ENCODE measurements at regions not wholly inside any gene's neighbourhood (a gene's known extent, or its start where the extent isn't known, plus 50 kb on each side); places are given as distances from the start of the nearest gene placed in this dataset.

DNA sequence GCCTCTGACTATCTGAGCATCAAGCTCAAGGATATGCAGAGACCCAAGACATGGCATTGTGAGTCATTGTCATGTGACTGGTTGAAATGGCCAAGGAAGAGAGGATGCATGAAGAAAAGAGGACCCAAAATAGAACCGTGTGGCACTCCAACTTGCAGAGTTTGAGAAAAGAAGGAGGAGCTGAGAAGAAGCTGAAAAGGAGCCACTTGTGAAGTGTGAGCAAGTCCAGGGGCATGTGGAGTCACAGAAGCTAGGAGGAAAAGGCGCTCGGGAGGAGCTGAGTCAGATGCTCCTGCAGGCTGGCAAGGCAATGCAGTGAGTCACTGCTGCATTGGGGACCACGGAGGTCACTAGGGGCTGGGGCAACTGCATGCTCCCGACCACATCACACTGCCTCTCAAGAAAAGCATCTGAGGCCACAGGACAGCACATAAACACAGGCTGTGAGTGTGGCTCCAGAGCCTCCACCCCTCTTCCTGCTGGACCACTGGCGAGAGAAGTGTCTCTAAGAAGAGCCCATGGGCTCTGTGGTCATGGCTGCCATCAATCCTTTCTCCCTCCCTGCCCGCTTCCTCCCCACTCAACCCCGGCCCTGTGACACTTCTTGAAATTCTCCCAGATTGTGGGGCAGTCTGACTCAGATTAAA lies 197.6 kb downstream of the DRD1 start (continued):
- TF ChIP-seq CHD1 (IDR thresholded peaks at IDR 0.05; ENCODE audit: low read depth, low read length) (no peak), RAD21 (IDR thresholded peaks at IDR 0.05; ENCODE audit: low read length) (no peak)

DNA sequence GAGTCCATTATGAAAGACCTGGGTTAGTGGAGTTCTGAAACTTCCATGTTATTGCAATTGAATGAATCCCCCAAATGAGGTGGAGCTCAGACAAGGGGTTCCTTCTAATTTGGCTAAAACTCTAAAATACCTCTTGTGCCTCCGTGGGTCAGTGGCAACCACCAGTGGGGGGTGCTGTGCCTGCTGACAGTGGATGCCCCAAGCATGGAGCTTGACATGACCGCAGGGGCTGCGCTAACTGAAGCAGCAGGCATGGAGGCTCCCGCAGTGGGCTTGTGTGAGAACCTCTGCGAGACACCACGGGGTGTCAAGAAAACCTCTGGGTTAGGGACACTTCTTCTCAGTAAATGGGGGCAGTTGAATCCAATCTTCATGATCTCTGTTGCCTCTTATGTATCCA lies 200.5 kb downstream of the DRD1 start:
- Histone ChIP-seq H2BK120ac (ENCODE audit: low read depth, low read length) (no peak overlapping the region), H3K23ac (ENCODE audit: low read depth, low read length) (no peak overlapping the region), H3K14ac (replicated peaks; ENCODE audit: low read depth, low read length) (no peak overlapping the region), H2BK5ac (ENCODE audit: low read depth, low read length, poor library complexity, severe bottlenecking) (no peak overlapping the region), H3K27me3 (ENCODE audit: control insufficient read depth, insufficient read depth, low read length) (no peaks in the 10 kb centered on the region), H2AK5ac (ENCODE audit: low read depth, low read length) (no peak overlapping the region), H2AFZ (replicated peaks; ENCODE audit: low read length, poor library complexity) (no peak overlapping the region), H2AK9ac (replicated peaks; ENCODE audit: low read depth, low read length, poor library complexity) (no peak overlapping the region), H3K4me2 (ENCODE audit: low read depth, low read length) (no peak overlapping the region), H3K4ac (ENCODE audit: low read depth, low read length) (0 out of 2 replicates have a peak overlapping the region, but pooled peaks have one; percentile 13), H3K79me1 (ENCODE audit: low read depth in 1 of 2, low read length in 2 of 2) (no peaks in the 10 kb centered on the region), H3K9me3 (ENCODE audit: control insufficient read depth, insufficient read depth, low read length) (no peaks in the 10 kb centered on the region), H4K5ac (ENCODE audit: low read depth, low read length) (no peak overlapping the region), H4K91ac (ENCODE audit: insufficient read depth, low read depth, low read length) (no peak overlapping the region), H3K4me1 (ENCODE audit: control insufficient read depth, insufficient read depth, low read length) (peaks cover 4% of the 10 kb centered on the region), H3K9ac (ENCODE audit: low read depth, low read length) (no peak overlapping the region), H3K27ac (ENCODE audit: insufficient read depth, low read length) (no peak overlapping the region), H3K4me3 (ENCODE audit: insufficient read depth, low read depth, low read length) (no peak overlapping the region), H2BK15ac (ENCODE audit: low read depth, low read length) (no peak overlapping the region), H3K18ac (ENCODE audit: low read depth, low read length) (no peak overlapping the region), H2BK20ac (ENCODE audit: low read depth, low read length) (no peak overlapping the region), H3K36me3 (ENCODE audit: control insufficient read depth, insufficient read depth, low read length) (no peaks in the 10 kb centered on the region), H3K9me1 (ENCODE audit: insufficient read depth, low read length) (peaks cover 13% of the 10 kb centered on the region), H4K8ac (ENCODE audit: low read depth in 2 of 2, low read length in 2 of 2) (no peak overlapping the region), H3K56ac (ENCODE audit: extremely low read depth, insufficient read depth, low read length) (no peak overlapping the region), H4K20me1 (ENCODE audit: insufficient read depth, low read length) (no peaks in the 10 kb centered on the region)
- DNase-seq (no peak), ATAC-seq (ENCODE audit: low read depth) (no peak)
- dilution Hi-C loops (cut with HindIII; ENCODE audit: low sequenced_read_pairs, unreplicated experiment) (no loop called here), intact Hi-C loops (cut with micrococcal nuclease) (no loop called here), in situ Hi-C loops (cut with MboI; ENCODE audit: low sequenced_read_pairs) (no loop called here)
- WGBS, 2 experiments (ENCODE audit: extremely low coverage in 2 of 2, insufficient read length in 1 of 2), result 70% methylated on average over 2 of the region's 6 CpGs; no CpG with 5 or more reads in 1 of the 2 experiments
- ChIA-PET CTCF (no interaction called here), POLR2A (ENCODE audit: unreplicated experiment) (no interaction called here)
- BruUV-seq (replicated peaks), result no TSS peak
- no peak for TF ChIP-seq MAFK (IDR thresholded peaks at IDR 0.05; ENCODE audit: low read depth, low read length)
- TF ChIP-seq MXI1 (IDR thresholded peaks at IDR 0.05; ENCODE audit: borderline replicate concordance, low read depth, low read length), result no peak
- no peak for TF ChIP-seq RFX5 (IDR thresholded peaks at IDR 0.05; ENCODE audit: low read depth, low read length)
- TF ChIP-seq RCOR1 (IDR thresholded peaks at IDR 0.05; ENCODE audit: insufficient replicate concordance, low read length), result no peak
- no peak for TF ChIP-seq MAZ (IDR thresholded peaks at IDR 0.05; ENCODE audit: borderline replicate concordance, low read depth, low read length)
- TF ChIP-seq CHD1 (IDR thresholded peaks at IDR 0.05; ENCODE audit: low read depth, low read length), result no peak
- TF ChIP-seq, protein P1, sequence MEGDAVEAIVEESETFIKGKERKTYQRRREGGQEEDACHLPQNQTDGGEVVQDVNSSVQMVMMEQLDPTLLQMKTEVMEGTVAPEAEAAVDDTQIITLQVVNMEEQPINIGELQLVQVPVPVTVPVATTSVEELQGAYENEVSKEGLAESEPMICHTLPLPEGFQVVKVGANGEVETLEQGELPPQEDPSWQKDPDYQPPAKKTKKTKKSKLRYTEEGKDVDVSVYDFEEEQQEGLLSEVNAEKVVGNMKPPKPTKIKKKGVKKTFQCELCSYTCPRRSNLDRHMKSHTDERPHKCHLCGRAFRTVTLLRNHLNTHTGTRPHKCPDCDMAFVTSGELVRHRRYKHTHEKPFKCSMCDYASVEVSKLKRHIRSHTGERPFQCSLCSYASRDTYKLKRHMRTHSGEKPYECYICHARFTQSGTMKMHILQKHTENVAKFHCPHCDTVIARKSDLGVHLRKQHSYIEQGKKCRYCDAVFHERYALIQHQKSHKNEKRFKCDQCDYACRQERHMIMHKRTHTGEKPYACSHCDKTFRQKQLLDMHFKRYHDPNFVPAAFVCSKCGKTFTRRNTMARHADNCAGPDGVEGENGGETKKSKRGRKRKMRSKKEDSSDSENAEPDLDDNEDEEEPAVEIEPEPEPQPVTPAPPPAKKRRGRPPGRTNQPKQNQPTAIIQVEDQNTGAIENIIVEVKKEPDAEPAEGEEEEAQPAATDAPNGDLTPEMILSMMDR (conservative IDR thresholded peaks at IDR 0.05; ENCODE audit: low read depth, low read length), result no peak
- TF ChIP-seq CEBPB (IDR thresholded peaks at IDR 0.05; ENCODE audit: low read depth, low read length), result no peak
- no peak for TF ChIP-seq POLR2A (IDR thresholded peaks at IDR 0.05; ENCODE audit: low read depth, low read length)
- TF ChIP-seq NFE2L2 (IDR thresholded peaks at IDR 0.05; ENCODE audit: low read depth, low read length), result no peak
- TF ChIP-seq SMC3 (IDR thresholded peaks at IDR 0.05; ENCODE audit: low read depth, low read length), result no peak
- TF ChIP-seq, protein P2, sequence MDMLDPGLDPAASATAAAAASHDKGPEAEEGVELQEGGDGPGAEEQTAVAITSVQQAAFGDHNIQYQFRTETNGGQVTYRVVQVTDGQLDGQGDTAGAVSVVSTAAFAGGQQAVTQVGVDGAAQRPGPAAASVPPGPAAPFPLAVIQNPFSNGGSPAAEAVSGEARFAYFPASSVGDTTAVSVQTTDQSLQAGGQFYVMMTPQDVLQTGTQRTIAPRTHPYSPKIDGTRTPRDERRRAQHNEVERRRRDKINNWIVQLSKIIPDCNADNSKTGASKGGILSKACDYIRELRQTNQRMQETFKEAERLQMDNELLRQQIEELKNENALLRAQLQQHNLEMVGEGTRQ (IDR thresholded peaks at IDR 0.05; ENCODE audit: low read depth, low read length), result no peak
- TF ChIP-seq RAD21 (IDR thresholded peaks at IDR 0.05; ENCODE audit: low read length), result no peak
- TF ChIP-seq, protein P3, sequence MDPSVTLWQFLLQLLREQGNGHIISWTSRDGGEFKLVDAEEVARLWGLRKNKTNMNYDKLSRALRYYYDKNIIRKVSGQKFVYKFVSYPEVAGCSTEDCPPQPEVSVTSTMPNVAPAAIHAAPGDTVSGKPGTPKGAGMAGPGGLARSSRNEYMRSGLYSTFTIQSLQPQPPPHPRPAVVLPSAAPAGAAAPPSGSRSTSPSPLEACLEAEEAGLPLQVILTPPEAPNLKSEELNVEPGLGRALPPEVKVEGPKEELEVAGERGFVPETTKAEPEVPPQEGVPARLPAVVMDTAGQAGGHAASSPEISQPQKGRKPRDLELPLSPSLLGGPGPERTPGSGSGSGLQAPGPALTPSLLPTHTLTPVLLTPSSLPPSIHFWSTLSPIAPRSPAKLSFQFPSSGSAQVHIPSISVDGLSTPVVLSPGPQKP (IDR thresholded peaks at IDR 0.05; ENCODE audit: borderline replicate concordance, low read depth, low read length), result no peak
